Stimulated activated CD4-positive, alpha-beta T cell treated with anti-CD3 and anti-CD28 coated beads, TNF-alpha, amount 100 ng/mL, for 48 hours (primary cell): ENCODE measurements at regions not wholly inside any gene's neighbourhood (a gene's known extent, or its start where the extent isn't known, plus 50 kb on each side); places are given as distances from the start of the nearest gene placed in this dataset.
"Not testable (repeated sequence)": the region's sequence is repeated elsewhere in the genome, so short reads cannot be mapped to it uniquely, and the experiment has no call there.

ENCODE experiments used
- DNase-seq, 3 donors: peaks; one replicate each; pipeline ENCODE4 v3.0.0-alpha.2; 2020; ENCODE audit warnings: low read depth in 3 of 3

DNA sequence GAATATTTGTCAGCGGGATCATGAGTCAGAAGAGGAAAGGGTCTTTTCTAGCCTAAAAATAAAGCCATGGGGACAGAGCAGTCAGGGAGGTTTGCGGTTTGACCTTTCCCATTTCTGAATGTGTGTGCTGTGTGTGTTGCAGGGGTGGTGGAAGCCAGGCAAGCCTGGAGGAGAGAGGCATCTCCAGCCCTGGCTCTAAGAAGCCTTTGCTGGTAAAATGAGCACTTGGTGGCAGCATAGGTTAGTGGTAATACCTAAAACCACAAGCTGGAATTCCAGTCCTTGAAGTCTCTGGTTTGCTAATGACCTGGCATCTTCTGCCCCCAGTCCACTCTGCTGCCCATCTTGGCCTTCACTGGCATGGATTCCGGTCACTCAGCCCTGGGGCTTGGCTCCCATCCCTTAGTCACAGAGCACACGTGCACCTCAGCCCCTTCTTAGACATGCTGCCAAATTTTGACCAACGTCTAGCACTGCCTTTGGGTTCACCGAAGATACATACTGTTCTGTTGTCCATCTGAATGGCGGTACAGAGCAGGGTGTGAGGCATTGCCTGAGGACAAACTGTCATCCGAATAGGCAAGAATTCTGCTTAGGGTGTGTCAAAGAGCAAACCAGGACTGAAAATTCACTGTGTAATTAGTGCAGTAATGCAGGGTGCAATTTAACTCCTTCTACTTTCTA is 52.7 kb downstream of the KCNA5 start:
- no peak for DNase-seq

DNA sequence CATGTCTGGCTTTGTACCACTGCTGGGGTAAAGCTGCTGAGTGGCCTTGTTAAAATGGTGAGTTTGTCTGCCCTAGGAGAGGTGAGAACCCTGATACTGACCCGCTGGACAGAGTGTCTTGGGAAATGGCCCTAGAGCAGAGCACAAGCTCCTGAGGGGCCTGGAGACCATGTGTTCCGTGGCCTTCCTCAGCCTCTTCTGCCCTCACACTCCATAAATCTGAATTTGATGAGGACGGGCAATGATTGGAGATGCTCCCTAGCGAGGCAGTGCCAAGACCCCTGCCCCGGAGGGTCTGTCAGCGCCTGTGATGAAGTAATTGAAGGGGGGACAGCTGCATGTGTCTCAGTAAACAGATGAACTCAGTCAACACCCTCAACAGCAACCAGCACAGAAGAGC is 54.1 kb downstream of the KCNA5 start:
- DNase-seq: no peak

DNA sequence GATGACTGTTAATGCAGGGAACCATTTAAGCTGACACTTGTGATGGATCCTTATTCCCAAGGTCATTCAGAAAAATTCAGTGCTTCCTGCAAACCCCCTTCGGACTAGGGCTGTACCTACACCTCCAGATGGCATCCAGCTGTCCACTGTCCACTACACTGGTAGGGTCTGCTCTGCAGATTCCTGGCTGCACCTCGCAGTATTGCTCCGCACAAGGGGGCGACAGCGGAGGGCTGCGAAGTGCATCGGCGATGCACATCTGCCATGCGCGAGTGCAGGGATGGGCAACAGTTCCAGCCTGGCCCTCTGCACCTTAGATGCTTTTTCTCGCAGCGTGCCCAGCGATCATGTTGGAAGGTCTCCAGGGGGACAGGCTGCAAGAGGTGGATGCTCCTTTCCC is 55.5 kb downstream of the KCNA5 start:
- DNase-seq: no peak

- DNase-seq: no peak
These were observed 55.9 kb downstream of the KCNA5 start for GRCh38 chr12:5099591-5099990.

GRCh38 chr12:5101686-5102085 is 58.0 kb downstream of the KCNA5 start:
- DNase-seq: no peak

- no peak for DNase-seq
These were observed 58.6 kb downstream of the KCNA5 start for GRCh38 chr12:5102261-5102789.

GRCh38 chr12:5102806-5103205 is 59.1 kb downstream of the KCNA5 start:
- no peak for DNase-seq

GRCh38 chr12:5110345-5110744 is 66.7 kb downstream of the KCNA5 start:
- no peak for DNase-seq

DNA sequence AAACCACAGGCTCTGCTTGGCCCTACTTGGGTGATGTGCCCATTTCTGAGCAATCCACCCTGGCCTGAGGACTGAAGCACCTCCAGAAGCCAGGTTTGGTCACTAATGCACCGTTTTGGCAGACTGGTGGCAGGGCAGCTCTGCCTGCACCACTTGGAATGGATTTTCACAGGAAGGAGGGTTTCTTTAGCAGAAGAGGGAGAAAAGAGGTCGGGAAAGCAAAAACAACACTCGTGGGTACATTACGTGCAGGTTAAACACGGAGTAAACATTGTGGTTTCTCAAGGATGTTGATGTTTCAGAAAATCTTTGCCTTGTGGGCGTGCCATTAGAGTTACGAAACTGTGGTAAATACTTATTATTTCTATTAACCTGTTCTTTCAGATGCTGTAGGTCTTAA is 70.8 kb downstream of the KCNA5 start:
- no peak for DNase-seq

DNA sequence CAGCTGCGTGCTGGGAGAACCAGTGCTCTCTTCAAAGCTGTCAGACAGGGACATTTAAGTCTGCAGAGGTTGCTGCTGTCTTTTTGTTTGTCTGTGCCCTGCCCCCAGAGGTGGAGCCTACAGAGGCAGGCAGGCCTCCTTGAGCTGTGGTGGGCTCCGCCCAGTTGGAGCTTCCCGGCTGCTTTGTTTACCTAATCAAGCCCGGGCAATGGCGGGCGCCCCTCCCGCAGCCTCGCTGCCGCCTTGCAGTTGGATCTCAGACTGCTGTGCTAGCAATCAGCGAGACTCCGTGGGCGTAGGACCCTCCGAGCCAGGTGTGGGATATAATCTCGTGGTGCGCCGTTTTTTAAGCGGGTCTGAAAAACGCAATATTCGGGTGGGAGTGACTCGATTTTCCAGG is 78.1 kb downstream of the KCNA5 start:
- not testable (repeated sequence) for DNase-seq

- DNase-seq: not testable (repeated sequence)
These were observed 78.7 kb downstream of the KCNA5 start for GRCh38 chr12:5122256-5122831.

- no peak for DNase-seq
These were observed 80.2 kb downstream of the KCNA5 start for GRCh38 chr12:5123921-5124320.

DNA sequence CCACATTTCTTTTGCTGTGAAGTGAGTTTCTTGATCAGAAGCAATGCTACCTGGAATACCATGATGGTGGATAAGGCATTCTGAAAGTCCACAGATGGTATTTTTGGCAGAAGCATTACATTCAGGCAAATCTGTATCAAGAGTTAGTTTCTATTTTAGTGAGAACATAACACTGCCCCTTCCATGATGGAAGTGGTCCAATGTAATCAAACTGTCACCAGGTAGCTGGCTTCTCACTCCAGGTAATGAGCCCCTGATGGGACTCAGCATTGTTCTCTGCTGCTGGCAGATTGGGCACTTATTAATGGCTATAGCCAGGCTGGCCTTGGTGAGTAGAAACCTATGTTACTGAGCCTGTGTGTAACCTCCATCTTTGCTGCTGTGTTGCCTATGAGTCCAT is 80.7 kb downstream of the KCNA5 start:
- DNase-seq: no peak

- no peak for DNase-seq
These were observed 91.3 kb downstream of the KCNA5 start for GRCh38 chr12:5134861-5135525.

GRCh38 chr12:5138256-5138655 is 94.6 kb downstream of the KCNA5 start:
- DNase-seq: no peak

GRCh38 chr12:5138845-5139244 is 95.2 kb downstream of the KCNA5 start:
- no peak for DNase-seq

GRCh38 chr12:5139751-5140150 is 96.1 kb downstream of the KCNA5 start:
- no peak for DNase-seq

DNA sequence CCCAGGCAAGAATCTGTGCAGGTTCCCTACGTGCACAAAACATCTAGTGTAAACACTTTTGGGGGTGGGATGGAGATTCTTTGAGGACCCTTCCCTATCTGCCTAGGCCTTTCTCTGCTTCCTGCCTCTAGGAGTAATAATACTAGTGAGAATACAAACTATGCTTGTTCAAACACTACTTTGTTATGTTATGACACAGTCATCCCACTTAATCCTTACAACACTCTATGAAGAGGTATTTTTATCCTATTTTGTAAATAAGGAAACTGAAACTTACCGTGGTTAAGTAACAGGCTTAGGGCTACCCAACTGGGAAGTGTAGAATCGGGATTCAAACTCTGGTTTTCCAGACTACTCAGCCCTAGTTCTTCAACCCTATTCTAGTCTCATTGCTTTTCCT is 96.5 kb downstream of the KCNA5 start:
- DNase-seq: no peak

DNA sequence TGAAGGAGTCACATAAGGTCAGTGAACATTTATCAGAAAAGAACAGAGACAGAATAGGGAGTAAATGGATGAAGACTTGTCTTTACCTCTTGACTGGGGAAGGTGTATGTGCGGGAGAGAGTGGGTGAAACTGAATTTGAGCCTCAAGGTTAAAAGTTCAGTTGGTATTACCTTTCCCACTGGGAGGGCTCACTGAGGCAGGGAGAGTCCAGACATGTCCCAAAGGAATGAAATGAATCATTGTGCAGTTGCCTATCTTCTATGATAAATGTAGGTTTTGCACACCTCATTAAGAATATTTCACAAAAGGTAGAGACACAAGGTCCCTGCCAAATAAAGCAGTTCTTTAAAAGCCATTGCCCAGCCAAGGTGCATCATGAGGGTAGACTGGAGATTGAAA is 105.2 kb downstream of the KCNA5 start:
- DNase-seq: no peak

GRCh38 chr12:5154091-5154490 is 110.4 kb downstream of the KCNA5 start:
- no peak for DNase-seq

- no peak for DNase-seq
These were observed 112.2 kb downstream of the KCNA5 start for GRCh38 chr12:5155866-5156265.

- DNase-seq: no peak
These were observed 117.1 kb downstream of the KCNA5 start for GRCh38 chr12:5160827-5161226.

DNA sequence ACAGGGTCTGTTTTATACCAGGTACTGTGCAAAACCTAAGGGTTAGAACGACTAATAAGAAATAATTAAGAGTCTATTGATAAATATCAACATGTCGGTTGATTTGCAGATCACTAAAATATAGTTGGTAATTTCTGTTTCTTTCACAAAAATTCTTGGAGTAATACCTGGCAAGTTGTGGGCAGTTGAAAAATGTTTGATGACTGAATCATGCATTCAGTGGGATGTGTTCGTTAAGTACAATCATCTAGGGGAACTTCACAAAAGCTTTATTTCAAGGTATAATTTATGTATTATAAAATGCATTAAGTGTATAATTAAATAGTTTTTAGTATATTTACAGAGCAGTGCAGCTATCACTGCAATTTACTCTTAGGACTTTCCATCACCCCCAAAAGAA is 120.0 kb downstream of the KCNA5 start:
- DNase-seq: no peak
